Naive thymus-derived CD4-positive, alpha-beta T cell (primary cell): ENCODE measurements at regions not wholly inside any gene's neighbourhood (a gene's known extent, or its start where the extent isn't known, plus 50 kb on each side); places are given as distances from the start of the nearest gene placed in this dataset.

ENCODE experiments used
- ATAC-seq: fragments of 150-1000 bp; cut with Tn5 transposase; 2 replicates; pipeline ENCODE4 v1.10.0; 2021; ENCODE audit warnings: mild to moderate bottlenecking, moderate library complexity
- CTCF ChIA-PET: fragments of 350-600 bp; sonication (Branson Sonifier 250); formaldehyde crosslinking; loops from one replicate; lab custom pipeline; 2021; ENCODE audit warnings: antibody characterized with exemption; lab: Charles Lee
- POLR2A ChIA-PET: fragments of 350-600 bp; sonication (Branson Sonifier 250); formaldehyde crosslinking; loops from one replicate; lab custom pipeline; 2021; ENCODE audit warnings: antibody characterized with exemption, inconsistent platforms; lab: Charles Lee
- DNase-seq, 9 donors: peaks; one replicate each; pipeline versions ENCODE4 v3.0.0 to v3.0.0-alpha.2; 2020 to 2022; ENCODE audit warnings: mixed read lengths in 1 of 9
- H3K27ac ChIP-seq: one replicate; pipeline ENCODE4 v1.7.0; 2013; ENCODE audit warnings: mild to moderate bottlenecking, low read depth, low read length, moderate library complexity
- H3K27me3 ChIP-seq, 2 donors: one replicate each; pipeline ENCODE4 v1.7.0; 2013; ENCODE audit warnings: low read length in 2 of 2, mild to moderate bottlenecking in 2 of 2, moderate library complexity in 2 of 2; ENCODE audit not compliant: control insufficient read depth in 2 of 2, insufficient read depth in 2 of 2
- H3K36me3 ChIP-seq, 3 experiments: 1 replicate in 2 of 3; 2 replicates in 1 of 3; pipeline ENCODE4 v1.7.0; 2013; ENCODE audit warnings: low read length in 3 of 3, mild to moderate bottlenecking in 3 of 3, moderate library complexity in 1 of 3; ENCODE audit not compliant: insufficient read depth in 3 of 3, control insufficient read depth in 2 of 3
- H3K4me1 ChIP-seq, 2 donors: one replicate each; pipeline ENCODE4 v1.7.0; 2013; ENCODE audit warnings: low read length in 2 of 2, mild to moderate bottlenecking in 2 of 2, moderate library complexity in 1 of 2; ENCODE audit not compliant: control insufficient read depth in 2 of 2, insufficient read depth in 2 of 2
- H3K4me3 ChIP-seq: 2 replicates; pipeline ENCODE4 v1.7.0; 2013; ENCODE audit warnings: mild to moderate bottlenecking, low read length
- H3K9me3 ChIP-seq, 3 experiments: 1 replicate in 2 of 3; 2 replicates in 1 of 3; pipeline ENCODE4 v1.7.0; 2013; ENCODE audit warnings: low read length in 3 of 3; ENCODE audit not compliant: control insufficient read depth in 2 of 3
- H3K27ac Mint-ChIP-seq, 9 donors: one replicate each; pipeline ENCODE4 v1.8.0; 2020 to 2022; ENCODE audit warnings: mixed read lengths in 9 of 9, mild to moderate bottlenecking in 8 of 9, moderate library complexity in 5 of 9, inconsistent platforms in 2 of 9
- H3K27me3 Mint-ChIP-seq, 5 donors: one replicate each; pipeline ENCODE4 v1.8.0; 2021 to 2022; ENCODE audit warnings: mixed read lengths in 5 of 5, mild to moderate bottlenecking in 1 of 5
- H3K36me3 Mint-ChIP-seq, 5 donors: one replicate each; pipeline ENCODE4 v1.8.0; 2020 to 2022; ENCODE audit warnings: mixed read lengths in 5 of 5, mild to moderate bottlenecking in 3 of 5, inconsistent platforms in 1 of 5
- H3K4me1 Mint-ChIP-seq, 7 donors: one replicate each; pipeline ENCODE4 v1.8.0; 2020 to 2022; ENCODE audit warnings: mixed read lengths in 7 of 7, mild to moderate bottlenecking in 3 of 7, inconsistent platforms in 1 of 7
- H3K4me3 Mint-ChIP-seq, 10 donors: one replicate each; pipeline ENCODE4 v1.8.0; 2020 to 2022; ENCODE audit warnings: mild to moderate bottlenecking in 10 of 10, mixed read lengths in 10 of 10, moderate library complexity in 6 of 10, inconsistent platforms in 2 of 10
- H3K9me3 Mint-ChIP-seq, 11 donors: one replicate each; pipeline ENCODE4 v1.8.0; 2020 to 2022; ENCODE audit warnings: mixed read lengths in 11 of 11, mild to moderate bottlenecking in 4 of 11, inconsistent platforms in 1 of 11, moderate library complexity in 1 of 11
- intact Hi-C, 2 donors: fragments of 100-400 bp; cut with micrococcal nuclease; formaldehyde crosslinking; loops; one replicate each; pipeline ENCODE4 v1.15.1; 2023

GRCh38 chr13:89899302-89900103 is 1448.0 kb upstream of the MIR17HG start:
- no peaks in the 10 kb centered on the region for H3K4me1 ChIP-seq
- Mint-ChIP-seq H3K4me1 (no peaks in the 10 kb centered on the region), H3K36me3 (no peaks in the 10 kb centered on the region), H3K4me3 (no peak overlapping the region), H3K27ac (peak overlapping the region in 1 of 9 donors; percentile 17), H3K9me3 (peaks cover 0 to 33% (median 8%) of the 10 kb centered on the region in 11 donors), H3K27me3 (no peaks in the 10 kb centered on the region)
- ATAC-seq (no peak), DNase-seq (no peak)
- H3K27me3 ChIP-seq, result no peaks in the 10 kb centered on the region
- H3K36me3 ChIP-seq, result no peaks in the 10 kb centered on the region
- intact Hi-C loops, result no loop called here
- ChIA-PET CTCF (no interaction called here), POLR2A (no interaction called here)
- no peak overlapping the region for H3K27ac ChIP-seq
- H3K9me3 ChIP-seq, result peaks cover 0 to 6% (median 0%) of the 10 kb centered on the region in 3 experiments
- no peak overlapping the region for H3K4me3 ChIP-seq

- H3K27ac ChIP-seq, result no peak overlapping the region
- ATAC-seq, result no peak
- ChIA-PET POLR2A (no interaction called here), CTCF (no interaction called here)
- Mint-ChIP-seq H3K27me3 (no peaks in the 10 kb centered on the region), H3K27ac (peak overlapping the region in 1 of 9 donors; percentile 17), H3K4me1 (no peaks in the 10 kb centered on the region), H3K4me3 (no peak overlapping the region), H3K36me3 (no peaks in the 10 kb centered on the region), H3K9me3 (peaks cover 0 to 33% (median 8%) of the 10 kb centered on the region in 11 donors)
- no peaks in the 10 kb centered on the region for H3K36me3 ChIP-seq
- H3K4me1 ChIP-seq, result no peaks in the 10 kb centered on the region
- intact Hi-C loops, result no loop called here
- peaks cover 0 to 6% (median 0%) of the 10 kb centered on the region in 3 experiments for H3K9me3 ChIP-seq
- no peaks in the 10 kb centered on the region for H3K27me3 ChIP-seq
- no peak for DNase-seq
- no peak overlapping the region for H3K4me3 ChIP-seq
Observed at GRCh38 chr13:89900104-89900765, 1447.3 kb upstream of the MIR17HG start.

- Histone ChIP-seq H3K27ac (no peak overlapping the region), H3K9me3 (no peaks in the 10 kb centered on the region), H3K4me3 (no peak overlapping the region), H3K4me1 (no peaks in the 10 kb centered on the region), H3K36me3 (no peaks in the 10 kb centered on the region), H3K27me3 (no peaks in the 10 kb centered on the region)
- ChIA-PET CTCF (no interaction called here), POLR2A (no interaction called here)
- no peak overlapping the region for H3K4me3 Mint-ChIP-seq
- peaks cover 0 to 28% (median 9%) of the 10 kb centered on the region in 11 donors for H3K9me3 Mint-ChIP-seq
- no peaks in the 10 kb centered on the region for H3K36me3 Mint-ChIP-seq
- intact Hi-C loops, result no loop called here
- ATAC-seq, result no peak
- no peaks in the 10 kb centered on the region for H3K27me3 Mint-ChIP-seq
- no peaks in the 10 kb centered on the region for H3K4me1 Mint-ChIP-seq
- DNase-seq, result no peak
- H3K27ac Mint-ChIP-seq, result no peak overlapping the region
Observed at GRCh38 chr13:89902223-89902622, 1445.3 kb upstream of the MIR17HG start.

GRCh38 chr13:89903115-89903514 is 1444.4 kb upstream of the MIR17HG start:
- Histone ChIP-seq H3K27me3 (no peaks in the 10 kb centered on the region), H3K9me3 (no peaks in the 10 kb centered on the region), H3K27ac (no peak overlapping the region), H3K36me3 (no peaks in the 10 kb centered on the region), H3K4me3 (no peak overlapping the region), H3K4me1 (no peaks in the 10 kb centered on the region)
- POLR2A ChIA-PET, result no interaction called here
- CTCF ChIA-PET, result no interaction called here
- Mint-ChIP-seq H3K4me3 (no peak overlapping the region), H3K4me1 (no peaks in the 10 kb centered on the region), H3K27me3 (no peaks in the 10 kb centered on the region), H3K27ac (no peak overlapping the region), H3K9me3 (peaks cover 0 to 22% (median 6%) of the 10 kb centered on the region in 11 donors), H3K36me3 (no peaks in the 10 kb centered on the region)
- no peak for ATAC-seq
- intact Hi-C loops, result no loop called here
- no peak for DNase-seq

GRCh38 chr13:89910166-89910565 is 1437.3 kb upstream of the MIR17HG start:
- H3K9me3 ChIP-seq, result no peaks in the 10 kb centered on the region
- no peak overlapping the region for H3K27ac Mint-ChIP-seq
- H3K36me3 Mint-ChIP-seq, result no peaks in the 10 kb centered on the region

GRCh38 chr13:89916551-89916950 is 1430.9 kb upstream of the MIR17HG start:
- Histone ChIP-seq H3K36me3 (no peaks in the 10 kb centered on the region), H3K4me1 (no peaks in the 10 kb centered on the region), H3K9me3 (no peaks in the 10 kb centered on the region), H3K4me3 (no peak overlapping the region), H3K27ac (no peak overlapping the region), H3K27me3 (no peaks in the 10 kb centered on the region)
- POLR2A ChIA-PET, result no interaction called here
- DNase-seq (no peak), ATAC-seq (no peak)
- CTCF ChIA-PET, result no interaction called here
- no peak overlapping the region for H3K4me3 Mint-ChIP-seq
- H3K27ac Mint-ChIP-seq, result no peak overlapping the region
- H3K9me3 Mint-ChIP-seq, result peaks cover 0 to 24% (median 3%) of the 10 kb centered on the region in 11 donors
- H3K36me3 Mint-ChIP-seq, result no peaks in the 10 kb centered on the region
- H3K4me1 Mint-ChIP-seq, result no peaks in the 10 kb centered on the region
- no peaks in the 10 kb centered on the region for H3K27me3 Mint-ChIP-seq
- intact Hi-C loops, result no loop called here

More at GRCh38 chr13:89910166-89910565, 1437.3 kb upstream of the MIR17HG start:
- Mint-ChIP-seq H3K4me1 (no peaks in the 10 kb centered on the region), H3K9me3 (peaks cover 0 to 21% (median 5%) of the 10 kb centered on the region in 11 donors), H3K4me3 (no peak overlapping the region), H3K27me3 (no peaks in the 10 kb centered on the region)
- ChIA-PET POLR2A (no interaction called here), CTCF (no interaction called here)
- no peak overlapping the region for H3K4me3 ChIP-seq
- no peak for ATAC-seq
- no peaks in the 10 kb centered on the region for H3K27me3 ChIP-seq
- DNase-seq, result no peak
- intact Hi-C loops, result no loop called here
- no peaks in the 10 kb centered on the region for H3K4me1 ChIP-seq
- H3K27ac ChIP-seq, result no peak overlapping the region
- no peaks in the 10 kb centered on the region for H3K36me3 ChIP-seq
